Vagina (tissue), 2 donors: ENCODE measurements at regions not wholly inside any gene's neighbourhood (a gene's known extent, or its start where the extent isn't known, plus 50 kb on each side); places are given as distances from the start of the nearest gene placed in this dataset.

Experiments
- DNase-seq, 2 donors: peaks; one replicate each; pipeline ENCODE4 v3.0.0-alpha.2; 2017; ENCODE audit errors: extremely low spot score in 2 of 2
- H3K27ac ChIP-seq: fragments of 200-600 bp; sonication (generic); one replicate; pipeline ENCODE4 v1.5.1; 2019
- H3K27me3 ChIP-seq: fragments of 200-600 bp; sonication (generic); one replicate; pipeline ENCODE4 v1.5.1; 2019
- H3K36me3 ChIP-seq, 2 donors: fragments of 200-600 bp; sonication (generic); one replicate each; pipeline ENCODE4 v1.5.1; 2017 to 2019
- H3K4me1 ChIP-seq: fragments of 200-600 bp; sonication (generic); one replicate; pipeline ENCODE4 v1.5.1; 2019
- H3K4me3 ChIP-seq, 2 donors: fragments of 200-600 bp; sonication (generic); 1 replicate in 1 of 2; 2 replicates in 1 of 2; pipeline ENCODE4 v1.5.1; 2016 to 2019
- H3K9me3 ChIP-seq: fragments of 200-600 bp; sonication (generic); one replicate; pipeline ENCODE4 v1.5.1; 2019
- CTCF ChIP-seq, 3 experiments: fragments of 450-650 bp in 2 of 3; fragments of 200-600 bp in 1 of 3; sonication (generic) in 1 of 3; IDR thresholded peaks; one replicate each; pipeline ENCODE4 v1.5.1; 2017 to 2019; ENCODE audit warnings: antibody characterized with exemption in 3 of 3, mild to moderate bottlenecking in 2 of 3, moderate library complexity in 2 of 3
- POLR2A ChIP-seq, 2 donors: fragments of 450-650 bp; IDR thresholded peaks; one replicate each; pipeline ENCODE4 v1.6.1; 2017; ENCODE audit warnings: antibody characterized with exemption in 2 of 2, mild to moderate bottlenecking in 2 of 2, moderate library complexity in 2 of 2
- POLR2AphosphoS5 ChIP-seq, 2 donors: sonication (generic); formaldehyde crosslinking; IDR thresholded peaks; one replicate each; pipeline ENCODE4 v1.9.0; 2017; ENCODE audit warnings: antibody characterized with exemption in 2 of 2, mild to moderate bottlenecking in 2 of 2, low read depth in 1 of 2; ENCODE audit not compliant: insufficient read depth in 1 of 2
- intact Hi-C: fragments of 100-400 bp; cut with DNase I; formaldehyde crosslinking; loops from one replicate; pipeline ENCODE4 v1.15.1; 2023

DNA sequence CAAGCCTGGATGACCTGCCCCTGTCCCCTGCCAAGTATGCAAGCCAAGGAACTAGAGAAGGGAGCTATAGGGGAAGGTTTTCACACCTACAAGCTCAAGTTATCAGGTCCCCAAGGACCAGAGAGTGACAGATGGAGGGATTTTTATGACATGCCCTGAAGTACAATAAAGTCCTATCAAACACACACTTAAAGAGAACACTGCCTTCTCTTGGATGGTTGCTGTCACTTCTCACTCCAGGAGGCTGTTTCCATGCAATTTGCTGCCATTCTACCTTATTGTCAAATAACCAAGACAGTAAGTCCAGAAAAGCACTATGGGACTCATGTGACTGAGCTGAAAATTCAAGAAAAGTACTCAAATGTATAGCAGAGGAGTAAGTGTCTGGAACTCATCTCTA lies 76.6 kb upstream of the DDX18 start:
- no peaks in the 10 kb centered on the region for H3K4me1 ChIP-seq
- no peak for DNase-seq
- no peaks in the 10 kb centered on the region for H3K27me3 ChIP-seq
- no peaks in the 10 kb centered on the region for H3K36me3 ChIP-seq
- intact Hi-C loops: no loop called here
- no peaks in the 10 kb centered on the region for H3K9me3 ChIP-seq
- TF ChIP-seq POLR2AphosphoS5 (IDR thresholded peaks at IDR 0.05; ENCODE audit: insufficient read depth in 1 of 2, low read depth in 1 of 2) (no peak), POLR2A (IDR thresholded peaks at IDR 0.05) (no peak), CTCF (IDR thresholded peaks at IDR 0.05) (no peak)
- no peak overlapping the region for H3K27ac ChIP-seq
- H3K4me3 ChIP-seq: no peak overlapping the region

GRCh38 chr2:117738991-117739839 lies 75.3 kb upstream of the DDX18 start:
- intact Hi-C loops: no loop called here
- no peak for DNase-seq
- no peak overlapping the region for H3K27ac ChIP-seq
- no peaks in the 10 kb centered on the region for H3K4me1 ChIP-seq
- no peaks in the 10 kb centered on the region for H3K27me3 ChIP-seq
- no peaks in the 10 kb centered on the region for H3K36me3 ChIP-seq
- no peaks in the 10 kb centered on the region for H3K9me3 ChIP-seq
- no peak overlapping the region for H3K4me3 ChIP-seq
- TF ChIP-seq POLR2A (IDR thresholded peaks at IDR 0.05) (no peak), CTCF (IDR thresholded peaks at IDR 0.05) (no peak), POLR2AphosphoS5 (IDR thresholded peaks at IDR 0.05; ENCODE audit: insufficient read depth in 1 of 2, low read depth in 1 of 2) (no peak)

GRCh38 chr2:117745537-117745936 lies 69.0 kb upstream of the DDX18 start:
- no peaks in the 10 kb centered on the region for H3K4me1 ChIP-seq
- no peak overlapping the region for H3K27ac ChIP-seq
- intact Hi-C loops: no loop called here
- H3K9me3 ChIP-seq: no peaks in the 10 kb centered on the region
- no peak overlapping the region for H3K4me3 ChIP-seq
- TF ChIP-seq POLR2AphosphoS5 (IDR thresholded peaks at IDR 0.05; ENCODE audit: insufficient read depth in 1 of 2, low read depth in 1 of 2): no peak
- TF ChIP-seq POLR2A (IDR thresholded peaks at IDR 0.05): no peak
- no peak for TF ChIP-seq CTCF (IDR thresholded peaks at IDR 0.05)
- no peaks in the 10 kb centered on the region for H3K27me3 ChIP-seq
- H3K36me3 ChIP-seq: no peaks in the 10 kb centered on the region
- no peak for DNase-seq

DNA sequence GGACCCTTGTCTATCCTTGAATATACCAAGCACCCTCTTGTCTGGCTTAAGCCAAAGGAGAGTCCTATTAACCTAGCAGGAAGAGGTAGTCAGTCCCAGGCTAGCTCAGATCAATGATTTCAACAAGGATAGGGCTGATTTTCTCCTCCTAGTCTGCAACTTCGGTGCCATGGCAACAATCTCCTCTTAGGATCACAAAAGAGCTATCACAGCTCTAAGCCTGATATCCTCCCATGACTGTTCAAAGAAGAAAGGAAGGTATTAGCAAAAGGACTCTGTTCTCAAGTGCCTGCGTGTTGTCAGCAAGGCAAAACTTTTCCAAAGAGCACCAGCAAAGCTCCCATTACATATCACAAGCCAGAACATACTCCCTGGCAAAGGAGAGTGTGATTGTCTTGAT lies 58.7 kb upstream of the DDX18 start:
- H3K36me3 ChIP-seq: no peaks in the 10 kb centered on the region
- intact Hi-C loops: no loop called here
- no peaks in the 10 kb centered on the region for H3K4me1 ChIP-seq
- H3K27me3 ChIP-seq: no peaks in the 10 kb centered on the region
- TF ChIP-seq POLR2A (IDR thresholded peaks at IDR 0.05) (no peak), CTCF (IDR thresholded peaks at IDR 0.05) (no peak), POLR2AphosphoS5 (IDR thresholded peaks at IDR 0.05; ENCODE audit: insufficient read depth in 1 of 2, low read depth in 1 of 2) (no peak)
- DNase-seq: no peak
- H3K9me3 ChIP-seq: no peaks in the 10 kb centered on the region
- no peak overlapping the region for H3K4me3 ChIP-seq
- H3K27ac ChIP-seq: no peak overlapping the region

- no peaks in the 10 kb centered on the region for H3K9me3 ChIP-seq
- H3K27me3 ChIP-seq: no peaks in the 10 kb centered on the region
- no peak overlapping the region for H3K27ac ChIP-seq
- H3K4me1 ChIP-seq: no peaks in the 10 kb centered on the region
- TF ChIP-seq POLR2A (IDR thresholded peaks at IDR 0.05): no peak
- TF ChIP-seq CTCF (IDR thresholded peaks at IDR 0.05): no peak
- no peak for TF ChIP-seq POLR2AphosphoS5 (IDR thresholded peaks at IDR 0.05; ENCODE audit: insufficient read depth in 1 of 2, low read depth in 1 of 2)
- H3K36me3 ChIP-seq: no peaks in the 10 kb centered on the region
- intact Hi-C loops: no loop called here
- H3K4me3 ChIP-seq: no peak overlapping the region
- DNase-seq: no peak
These were observed 53.6 kb upstream of the DDX18 start for GRCh38 chr2:117760916-117761315.
